NCI-H2107 (cell line): ENCODE measurements at regions not wholly inside any gene's neighbourhood (a gene's known extent, or its start where the extent isn't known, plus 50 kb on each side); places are given as distances from the start of the nearest gene placed in this dataset.

Experiments
- DNase-seq: peaks from one replicate; lab custom pipeline; 2025; lab: John Stamatoyannopoulos, UW

DNA sequence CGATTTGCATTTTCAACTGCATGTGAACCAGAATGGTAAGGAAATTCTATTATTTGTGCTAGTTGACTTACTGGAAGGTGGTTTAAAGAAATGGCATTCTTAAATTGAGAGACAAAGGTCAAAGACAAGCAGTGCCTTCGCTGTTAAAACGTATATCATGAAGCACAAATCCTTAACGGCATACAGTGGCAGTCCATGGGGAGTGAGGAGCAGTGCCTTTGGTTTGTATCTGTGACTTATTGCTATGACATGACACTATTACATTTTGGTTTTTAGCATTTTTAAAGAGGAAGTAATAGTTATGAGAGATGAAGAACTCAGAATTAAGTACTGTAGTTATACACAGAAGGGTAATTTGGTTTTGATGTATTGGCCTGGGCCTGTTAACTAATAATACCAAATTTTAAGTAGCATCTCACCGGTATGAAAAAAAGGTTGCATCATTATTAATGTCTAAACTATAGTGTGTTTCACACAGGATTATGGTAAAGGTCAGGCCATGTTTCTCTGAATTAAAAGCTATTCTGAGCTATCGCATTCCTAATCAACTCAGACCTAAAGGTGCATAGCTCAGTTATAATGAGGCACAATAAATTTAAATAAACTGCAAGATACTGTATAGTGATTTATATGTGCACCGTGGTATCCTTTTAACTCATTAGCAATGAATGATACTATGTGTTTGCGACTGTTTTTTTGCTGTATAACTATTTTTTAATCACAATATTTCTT is 339.8 kb upstream of the ARRDC3 start:
- DNase-seq: no peak

DNA sequence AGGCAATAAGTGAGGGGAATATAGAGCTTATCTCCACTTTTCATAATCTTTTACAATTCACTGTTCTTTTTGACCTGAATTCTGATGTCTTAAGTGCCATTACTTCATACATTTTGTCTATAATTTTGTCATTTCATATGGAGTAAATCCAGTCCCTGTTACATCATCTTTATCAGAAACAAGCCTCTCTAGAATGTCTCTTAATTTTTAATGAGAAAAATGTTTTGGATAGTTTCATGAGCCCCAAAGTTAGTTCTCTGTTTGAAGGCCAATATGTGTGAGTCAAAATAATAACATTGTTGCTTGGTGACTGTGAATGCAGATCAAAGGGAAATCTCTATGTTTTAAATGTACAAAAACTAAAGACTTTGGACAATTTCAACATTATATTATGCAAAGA is 329.6 kb upstream of the ARRDC3 start:
- no peak for DNase-seq

DNA sequence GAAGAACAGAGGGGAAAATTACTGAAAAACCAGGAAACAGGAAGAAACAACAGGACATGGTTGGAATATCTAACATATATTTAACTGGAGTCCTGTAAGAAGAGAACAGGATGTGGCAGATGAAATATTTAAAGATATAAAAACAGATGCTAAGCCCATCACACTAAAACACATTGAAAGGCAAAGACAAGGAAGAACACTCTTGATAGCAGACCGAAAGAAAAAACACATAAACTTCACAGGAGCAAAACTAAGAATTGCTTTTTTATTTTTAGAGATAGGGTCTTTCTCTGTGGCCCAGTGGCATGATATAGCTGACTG is 324.4 kb upstream of the ARRDC3 start:
- DNase-seq: no peak

DNA sequence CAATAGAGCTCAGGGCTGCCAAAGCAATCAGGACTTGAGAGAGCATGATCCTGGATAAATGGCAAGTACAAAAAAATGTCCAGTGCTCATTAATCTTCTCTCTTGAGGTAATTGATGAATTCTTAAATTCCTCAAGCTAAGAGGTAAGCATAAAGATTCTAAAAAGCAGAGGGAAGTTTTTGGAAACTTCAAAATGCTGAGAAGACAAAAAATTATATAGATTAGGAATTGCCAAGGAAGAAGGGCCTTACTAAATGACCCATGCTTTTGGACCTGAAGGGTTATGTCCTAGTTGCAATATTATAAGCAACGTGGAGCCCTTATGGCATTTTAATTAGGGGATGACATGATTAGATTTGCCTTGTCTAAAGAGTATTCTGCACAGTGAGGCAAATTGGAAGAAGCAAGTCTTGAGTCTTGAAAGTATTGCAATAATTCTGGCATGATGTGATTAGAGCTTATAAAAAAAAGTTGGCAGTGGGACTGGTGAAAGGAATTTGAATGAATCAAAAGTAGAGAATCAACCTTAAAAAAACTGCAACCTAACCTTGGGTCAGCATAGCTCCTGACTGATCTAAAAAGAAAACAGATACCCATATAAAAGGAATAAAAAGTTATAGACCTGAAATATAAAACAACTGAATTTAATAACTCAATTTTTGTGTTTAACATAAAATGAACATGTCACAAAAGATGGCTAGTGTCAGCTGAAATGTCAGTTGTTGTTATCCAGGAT is 323.8 kb upstream of the ARRDC3 start:
- DNase-seq: no peak

DNA sequence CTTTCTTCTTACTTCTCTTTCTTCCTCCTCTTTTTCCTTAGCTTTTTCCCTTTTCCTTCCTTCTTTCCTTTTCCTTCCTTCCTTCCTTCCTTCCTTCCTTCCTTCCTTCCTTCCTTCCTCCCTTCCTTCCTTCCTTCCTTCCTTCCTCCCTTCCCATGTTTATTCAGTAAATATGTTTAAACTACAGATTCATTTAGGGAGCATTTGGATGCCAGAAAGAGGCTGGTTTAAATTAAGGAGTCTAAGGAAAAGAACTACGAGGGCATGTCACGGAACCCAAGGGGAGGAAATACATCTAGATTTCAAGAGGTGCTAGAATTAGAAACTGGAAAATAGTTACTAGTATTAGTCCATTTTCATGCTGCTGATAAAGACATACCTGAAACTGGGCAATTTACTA is 320.0 kb upstream of the ARRDC3 start:
- DNase-seq: no peak

DNA sequence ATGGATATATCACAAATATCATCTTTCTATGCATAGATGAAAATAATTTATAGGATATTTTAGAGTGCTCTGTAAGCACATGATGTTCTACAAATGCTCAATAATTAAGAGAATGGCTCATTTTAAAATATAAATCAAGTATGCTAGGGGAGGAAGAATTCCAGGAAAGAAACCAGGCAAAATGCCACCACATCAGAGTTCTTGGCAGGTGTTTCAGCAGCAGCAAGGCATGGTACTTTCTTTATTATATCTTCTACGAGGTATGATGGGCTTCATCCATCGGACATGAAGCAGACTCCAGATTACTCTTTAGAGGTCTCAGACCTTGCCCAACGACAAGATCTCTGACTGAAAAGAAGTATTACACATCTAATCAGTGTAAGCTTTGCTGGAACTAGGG is 316.3 kb upstream of the ARRDC3 start:
- no peak for DNase-seq

DNA sequence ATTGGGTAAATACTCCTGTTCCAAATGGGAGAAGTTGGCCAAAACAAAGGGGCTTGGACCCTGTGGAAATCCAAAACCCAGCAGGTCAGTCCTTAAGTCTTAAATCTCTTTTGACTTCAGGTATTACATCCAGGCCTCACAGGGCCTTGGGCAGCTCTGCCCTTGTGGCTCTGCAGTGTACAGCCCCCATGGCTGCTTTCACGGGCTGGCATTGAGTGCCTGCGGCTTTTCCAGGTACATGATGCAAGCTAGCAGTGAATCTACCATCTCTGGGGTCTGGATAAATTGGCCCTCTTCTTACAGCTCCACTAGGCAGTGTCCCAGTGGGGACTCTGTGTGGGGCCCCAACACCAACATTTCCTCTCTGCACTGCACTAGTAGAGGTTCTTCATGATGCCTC is 308.5 kb upstream of the ARRDC3 start:
- DNase-seq: no peak

DNA sequence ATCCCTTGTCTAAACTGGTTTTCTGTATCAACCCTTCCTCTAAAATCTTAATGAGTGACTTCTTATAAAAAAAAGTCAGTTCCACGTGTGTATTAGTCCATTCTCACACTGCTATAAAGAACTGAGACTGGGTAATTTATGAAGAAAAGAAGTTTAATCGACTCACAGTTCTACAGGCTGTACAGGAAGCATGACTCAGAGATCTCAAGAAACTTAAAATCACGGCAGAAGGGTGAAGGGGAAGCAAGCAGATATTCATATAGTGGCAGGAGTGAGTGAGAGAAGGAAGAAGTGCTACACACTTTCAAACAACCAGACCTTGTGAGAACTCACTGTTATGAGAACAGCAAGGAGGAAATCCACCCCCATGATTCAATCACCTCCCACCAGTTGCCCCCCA is 307.8 kb upstream of the ARRDC3 start:
- DNase-seq: no peak

DNA sequence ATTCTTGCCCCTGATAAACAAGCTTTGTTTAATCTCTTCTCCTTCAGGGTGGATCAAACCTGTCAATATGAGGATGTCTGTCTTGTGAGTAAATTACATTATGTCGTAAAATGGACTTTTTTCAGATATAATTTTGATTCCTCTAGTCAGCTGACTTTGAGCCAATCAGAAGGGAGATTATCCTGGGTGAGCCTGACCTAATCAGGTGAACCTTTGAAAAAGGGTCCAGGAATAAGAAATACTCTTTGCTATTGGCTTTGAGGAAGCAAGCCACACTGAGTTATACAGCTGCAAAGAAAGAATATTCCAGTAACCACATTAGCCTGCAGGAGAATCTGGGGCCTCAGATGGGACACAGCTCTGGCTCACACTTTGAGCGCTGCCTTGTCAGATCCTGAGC is 304.3 kb upstream of the ARRDC3 start:
- no peak for DNase-seq

DNA sequence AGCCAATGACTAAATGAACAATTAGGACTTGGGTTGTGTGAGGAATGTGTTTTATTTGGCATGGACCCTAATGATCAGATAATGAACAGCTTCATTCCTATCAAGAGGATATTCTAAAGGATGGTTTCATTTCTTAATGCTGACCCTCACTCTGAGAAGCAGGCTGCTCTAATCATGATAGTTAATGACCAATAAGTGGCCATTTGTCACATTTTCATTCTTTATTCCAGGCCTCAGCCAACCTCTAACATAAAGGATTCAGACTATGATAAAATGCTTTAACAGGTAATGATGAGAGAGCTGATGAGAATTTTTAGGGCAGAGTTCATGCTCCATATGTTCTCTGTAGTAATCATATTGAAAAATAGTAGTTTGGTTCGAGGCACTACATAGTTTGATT is 301.5 kb upstream of the ARRDC3 start:
- DNase-seq: no peak

DNA sequence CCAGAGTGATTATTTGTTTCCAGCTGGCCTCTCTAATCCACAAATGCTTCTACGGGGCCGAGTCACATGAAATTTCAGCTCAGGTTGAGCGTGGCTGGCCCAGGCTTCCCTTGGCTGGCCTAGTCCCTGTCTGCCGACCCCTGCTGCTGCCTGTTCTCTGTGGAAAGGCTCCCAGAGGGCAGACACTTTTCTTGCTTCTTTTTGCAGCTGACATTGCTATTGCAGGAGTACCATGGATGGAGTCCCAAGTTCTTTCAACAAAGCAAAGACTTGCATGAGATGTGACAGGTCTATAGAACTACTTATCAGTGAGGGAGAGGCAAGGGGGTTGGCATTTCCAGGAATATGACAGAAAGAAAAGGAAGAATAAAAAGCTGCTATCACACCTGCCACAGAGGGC is 287.4 kb upstream of the ARRDC3 start:
- peak; percentile 12 for DNase-seq

DNA sequence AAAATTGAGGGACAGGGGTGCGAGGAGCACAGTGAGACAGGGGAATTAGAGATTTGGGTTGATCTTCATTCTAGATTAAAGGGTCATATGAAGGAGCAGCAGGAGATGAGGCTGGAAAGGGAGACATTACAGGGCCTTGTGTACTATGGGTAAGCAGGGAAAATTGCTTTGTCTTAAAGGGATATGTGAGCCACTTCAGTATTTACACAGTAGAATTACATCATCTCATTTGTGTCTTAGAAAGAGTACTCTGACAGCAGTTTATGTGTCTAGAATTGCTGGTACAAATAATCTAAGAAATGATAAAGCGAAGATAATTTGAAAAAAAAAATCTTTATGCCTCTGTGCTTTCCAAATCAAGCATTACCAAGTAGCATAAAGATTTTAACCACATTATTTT is 287.0 kb upstream of the ARRDC3 start:
- DNase-seq: no peak

DNA sequence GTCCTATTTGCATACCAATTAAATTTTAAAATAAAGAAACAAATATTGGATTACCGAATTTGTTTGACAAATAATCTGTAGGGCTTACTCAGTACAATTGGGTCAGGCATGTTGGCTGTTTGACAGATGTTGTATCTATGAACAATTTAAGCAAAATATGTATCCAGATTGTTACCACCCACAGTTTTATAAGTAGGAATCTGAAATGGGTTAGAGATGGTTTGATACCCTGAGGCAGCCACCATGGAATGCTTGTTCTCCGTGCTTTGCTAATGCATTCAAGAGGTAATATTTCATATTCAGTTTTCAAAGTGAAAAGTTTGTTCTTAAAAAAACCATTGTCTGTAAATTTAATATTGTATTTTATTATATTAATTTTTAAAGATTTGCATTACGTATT is 285.1 kb upstream of the ARRDC3 start:
- no peak for DNase-seq

DNA sequence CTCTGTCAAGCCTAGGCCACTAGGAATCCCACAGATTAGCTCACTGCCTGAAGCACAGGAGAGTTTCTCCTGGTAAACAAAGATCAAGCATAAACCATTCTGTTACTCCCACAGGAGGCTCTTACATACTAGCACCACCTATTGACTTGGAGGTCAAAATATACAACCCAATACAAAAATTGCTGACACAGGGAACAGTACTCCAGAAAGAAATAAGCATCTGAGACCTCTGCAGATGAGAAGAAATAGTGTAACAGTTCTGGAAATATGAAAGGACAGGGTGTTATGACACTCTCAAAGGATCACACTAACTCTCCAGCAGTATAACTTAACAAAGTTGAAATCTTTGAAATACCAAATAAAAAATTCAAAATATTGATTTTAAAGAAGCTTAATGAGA is 269.6 kb upstream of the ARRDC3 start:
- DNase-seq: no peak

DNA sequence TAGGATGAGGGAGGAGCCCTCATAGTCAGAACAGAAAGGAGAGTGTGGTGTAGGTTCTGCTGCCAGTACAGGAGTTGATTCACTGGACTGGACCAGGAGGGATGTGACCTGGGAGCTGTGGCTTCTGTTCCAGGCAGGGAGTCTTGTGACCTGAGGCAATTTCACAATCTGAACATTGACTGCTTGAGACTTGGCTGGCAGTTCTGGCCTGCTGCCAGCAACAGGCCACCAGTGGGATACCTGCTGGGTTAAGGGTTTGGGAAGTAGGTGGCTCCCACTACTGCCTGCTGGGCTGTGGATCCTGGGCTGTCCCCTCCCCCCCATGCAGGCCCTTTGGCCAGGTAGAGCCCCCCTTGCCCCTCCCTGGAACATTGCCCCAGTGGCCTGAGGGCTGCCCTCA is 268.6 kb upstream of the ARRDC3 start:
- no peak for DNase-seq

DNA sequence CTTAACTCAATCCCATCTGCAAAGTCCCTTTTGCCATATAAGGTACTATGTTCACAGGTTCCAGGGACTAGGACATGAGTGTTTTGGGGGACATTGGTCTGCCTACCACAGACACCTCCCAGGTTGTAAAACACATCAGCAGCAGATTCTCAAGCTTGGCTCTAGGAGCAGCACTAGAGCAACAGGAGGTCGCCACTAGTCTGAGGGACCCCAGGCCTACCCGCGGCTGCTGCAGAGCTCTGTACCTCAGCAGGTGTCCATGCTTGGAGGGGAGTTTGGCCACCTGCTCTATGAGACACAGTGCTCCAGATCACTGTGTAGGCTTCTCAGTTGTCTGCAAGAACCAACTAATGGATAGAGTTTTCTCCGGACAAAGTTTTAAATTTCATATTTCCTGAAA is 262.2 kb upstream of the ARRDC3 start:
- no peak for DNase-seq

DNA sequence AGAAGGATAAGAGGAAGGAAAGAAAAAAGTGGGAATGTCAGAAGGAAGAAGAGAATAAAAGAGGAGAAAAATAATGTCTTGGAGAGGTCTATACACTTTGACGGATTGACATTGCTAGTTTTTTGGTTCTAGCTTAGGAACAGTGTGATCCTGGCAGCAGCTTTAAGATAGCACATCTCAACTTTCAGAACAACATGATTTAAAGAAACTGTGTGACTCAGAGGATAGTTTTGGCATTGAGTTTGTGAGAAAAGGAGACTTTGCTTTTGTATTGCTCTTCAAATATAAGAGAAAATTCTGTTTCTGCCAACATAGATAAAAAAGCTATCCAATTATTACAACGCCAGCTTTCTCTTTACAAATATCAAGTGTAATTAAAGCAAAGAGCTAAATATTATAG is 260.7 kb upstream of the ARRDC3 start:
- no peak for DNase-seq

DNA sequence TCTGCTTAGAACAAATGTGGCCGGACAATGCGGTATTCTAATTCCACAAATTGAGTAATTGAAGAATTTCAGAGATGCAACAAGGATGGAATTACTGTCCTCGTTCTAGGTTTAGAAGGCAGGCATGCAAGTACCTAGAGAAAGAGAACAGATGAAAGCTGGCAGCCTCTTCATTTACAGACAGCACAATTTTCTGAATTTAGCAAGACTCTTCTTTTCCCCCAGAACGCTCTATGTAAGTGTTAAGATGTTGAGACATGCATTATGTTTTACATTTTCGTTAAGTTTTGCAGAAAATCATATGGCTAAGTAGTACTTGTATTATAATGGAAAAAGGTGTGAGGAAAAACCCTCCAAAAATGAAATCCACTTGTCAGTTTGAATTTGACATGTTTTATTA is 259.5 kb upstream of the ARRDC3 start:
- DNase-seq: no peak

DNA sequence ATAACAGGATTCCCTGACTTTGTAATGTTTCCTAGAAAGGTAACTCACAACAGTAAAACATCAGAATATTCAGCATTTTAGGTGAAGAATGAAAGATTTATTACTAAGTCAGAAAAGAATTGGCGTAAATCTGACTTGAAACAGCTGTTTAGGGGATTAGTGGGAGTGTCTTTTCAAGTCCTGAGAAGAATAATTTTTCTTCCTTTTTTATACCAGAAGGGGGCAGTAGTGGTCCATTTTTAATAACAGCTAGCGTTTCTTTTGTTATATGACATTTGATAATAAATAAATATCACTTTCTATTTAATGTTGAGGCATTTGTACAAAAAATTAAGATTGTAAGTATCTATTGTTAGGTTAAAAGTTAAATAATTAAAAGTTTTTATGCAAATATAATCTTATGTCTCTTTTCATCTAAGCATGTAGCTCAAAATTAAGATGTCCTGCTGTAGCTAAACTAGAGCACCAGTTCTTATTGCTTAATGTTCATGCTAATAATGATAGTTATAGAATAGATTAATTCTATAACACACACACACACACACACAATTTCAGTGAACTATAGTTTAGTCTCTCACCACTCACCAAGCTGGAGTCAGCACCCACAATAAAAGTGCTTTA is 258.7 kb upstream of the ARRDC3 start:
- DNase-seq: no peak

DNA sequence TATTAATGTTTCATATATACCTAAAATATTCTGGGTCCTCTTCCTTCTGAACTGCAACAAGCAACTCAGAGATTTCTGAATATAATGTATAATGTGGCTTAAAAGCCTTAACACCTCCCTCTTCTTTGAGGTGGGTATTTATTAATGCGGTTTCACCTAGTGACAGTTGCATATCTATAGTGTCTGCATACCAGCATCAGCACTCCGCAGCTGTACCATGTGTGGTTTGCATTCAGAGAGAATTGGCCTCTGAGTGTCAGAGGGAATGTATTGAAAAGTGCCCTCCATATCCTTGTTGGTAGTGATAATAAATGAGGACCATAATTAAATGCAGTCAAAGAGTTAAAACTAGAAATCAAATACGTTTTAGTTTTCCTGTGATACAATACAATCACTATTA is 256.6 kb upstream of the ARRDC3 start:
- no peak for DNase-seq

DNA sequence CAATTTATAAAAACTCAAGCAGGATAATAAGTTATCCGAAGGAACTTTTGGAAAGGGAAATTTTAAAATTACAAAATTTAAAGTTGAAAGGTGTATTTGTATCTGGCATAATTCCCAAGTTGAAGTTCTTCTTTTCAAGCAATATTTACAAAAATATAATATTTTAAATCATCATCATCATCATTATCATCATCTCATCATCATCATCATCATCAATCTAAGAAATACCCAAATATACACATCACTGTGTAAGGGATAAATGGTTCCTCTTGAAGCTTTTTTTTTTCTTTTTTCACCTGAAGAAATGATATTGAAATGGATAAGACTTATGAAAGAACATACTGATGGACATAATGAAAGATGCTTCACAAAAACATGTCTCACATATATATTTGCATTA is 254.9 kb upstream of the ARRDC3 start:
- no peak for DNase-seq

DNA sequence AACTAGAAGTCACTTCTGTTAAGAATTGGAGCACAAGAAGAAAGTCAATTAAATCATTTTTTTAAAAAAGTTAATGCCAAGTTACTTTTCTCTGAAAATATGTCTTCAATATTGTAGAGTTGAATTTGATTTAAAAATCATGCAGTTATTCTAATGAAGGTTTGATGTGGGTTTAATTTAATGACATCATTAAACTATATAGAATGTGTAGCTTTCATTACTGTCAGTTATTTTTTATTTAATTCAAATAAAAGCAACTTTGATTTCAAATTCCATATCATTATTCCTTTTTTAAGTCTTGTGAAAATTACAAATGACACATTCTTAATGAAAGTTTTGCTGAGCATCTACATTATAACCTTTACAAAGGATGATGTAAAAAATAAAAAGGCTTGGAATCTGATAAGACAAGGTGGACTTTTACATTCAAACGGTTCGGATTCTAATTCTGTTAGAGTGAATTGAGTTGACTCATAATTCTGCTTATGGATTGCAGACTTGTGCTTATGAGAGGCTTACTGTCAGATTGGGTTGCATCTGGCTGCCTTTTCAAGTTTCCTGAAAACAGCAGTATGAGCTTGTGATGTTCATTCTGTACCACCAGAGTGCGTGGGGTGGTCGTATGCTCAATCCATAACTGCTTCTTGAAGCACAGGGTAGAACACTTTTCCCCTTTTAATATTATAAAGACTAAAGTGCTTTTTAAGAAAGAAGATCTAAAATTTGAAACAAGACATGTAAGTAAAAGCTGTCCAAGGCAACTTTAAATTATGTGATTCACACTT is 253.0 kb upstream of the ARRDC3 start:
- no peak for DNase-seq

DNA sequence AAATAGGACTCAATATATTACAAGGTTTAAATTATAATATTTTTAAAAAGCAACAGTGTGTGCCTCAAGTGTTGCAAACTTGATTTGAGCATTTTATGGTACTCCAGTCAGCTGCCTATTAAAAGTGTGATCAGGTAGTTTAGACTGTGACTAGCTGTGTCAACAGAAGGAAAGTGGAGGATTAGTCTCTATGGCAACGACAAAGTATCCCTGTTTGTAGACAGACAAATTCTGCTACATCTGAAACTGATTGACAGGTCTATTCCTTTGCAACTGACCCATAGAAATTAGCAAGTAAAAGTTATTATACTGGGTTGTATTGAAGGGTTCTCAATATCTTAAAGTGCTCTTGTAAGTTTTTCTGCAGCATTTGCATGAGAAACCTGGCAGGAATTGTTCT is 249.8 kb upstream of the ARRDC3 start:
- DNase-seq: no peak
